Panc1 (cell line): ENCODE measurements at regions not wholly inside any gene's neighbourhood (a gene's known extent, or its start where the extent isn't known, plus 50 kb on each side); places are given as distances from the start of the nearest gene placed in this dataset.

ENCODE experiments used
- CTCF ChIP-seq: fragments of 450-650 bp; IDR thresholded peaks from 2 replicates; pipeline ENCODE4 v1.5.1; 2017; ENCODE audit warnings: mild to moderate bottlenecking
- POLR2AphosphoS5 ChIP-seq: IDR thresholded peaks from 2 replicates; pipeline ENCODE4 v1.6.1; 2012; ENCODE audit warnings: mild to moderate bottlenecking, low read depth, low read length, moderate library complexity

- TF ChIP-seq POLR2AphosphoS5 (no peak), CTCF (no peak)
These were observed 135.1 kb downstream of the PHETA1 start for GRCh38 chr12:111233786-111234185.
